Inflammatory macrophage treated with lipopolysaccharide for 4 hours (primary cell): ENCODE measurements at regions not wholly inside any gene's neighbourhood (a gene's known extent, or its start where the extent isn't known, plus 50 kb on each side); places are given as distances from the start of the nearest gene placed in this dataset.
"Not testable (repeated sequence)": the region's sequence is repeated elsewhere in the genome, so short reads cannot be mapped to it uniquely, and the experiment has no call there.

Experiments
- DNase-seq: peaks from one replicate; pipeline ENCODE4 v3.0.0-alpha.2; 2020

GRCh38 chr5:159456722-159457465, 126.6 kb upstream of the IL12B start:
- DNase-seq, result peak; percentile 90

DNA sequence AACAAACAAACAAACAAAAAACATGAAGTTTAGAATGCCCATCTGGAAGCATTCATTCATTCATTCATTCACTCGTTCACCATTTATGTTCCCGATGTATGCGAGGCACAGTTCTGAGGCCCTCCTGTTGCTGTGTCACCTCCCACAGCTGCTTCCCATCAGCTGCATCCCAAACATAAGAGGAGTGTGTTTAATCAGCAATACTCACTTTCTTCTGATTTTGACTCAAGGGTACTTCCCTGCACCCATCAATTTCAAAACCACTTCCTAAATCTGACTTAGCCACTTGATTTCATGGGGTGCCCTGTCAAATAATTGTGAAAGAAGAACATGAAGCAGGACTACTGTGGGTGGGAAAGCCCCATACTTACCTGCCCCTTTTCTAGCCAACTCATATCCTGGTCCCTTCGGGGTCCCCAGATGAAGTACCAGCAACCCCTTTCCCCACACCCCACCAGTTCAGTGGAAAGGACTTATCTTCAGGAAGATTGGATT, 128.0 kb upstream of the IL12B start:
- DNase-seq, result peak; percentile 91

- DNase-seq, result no peak
These were observed 128.9 kb upstream of the IL12B start for GRCh38 chr5:159459132-159459627.

DNA sequence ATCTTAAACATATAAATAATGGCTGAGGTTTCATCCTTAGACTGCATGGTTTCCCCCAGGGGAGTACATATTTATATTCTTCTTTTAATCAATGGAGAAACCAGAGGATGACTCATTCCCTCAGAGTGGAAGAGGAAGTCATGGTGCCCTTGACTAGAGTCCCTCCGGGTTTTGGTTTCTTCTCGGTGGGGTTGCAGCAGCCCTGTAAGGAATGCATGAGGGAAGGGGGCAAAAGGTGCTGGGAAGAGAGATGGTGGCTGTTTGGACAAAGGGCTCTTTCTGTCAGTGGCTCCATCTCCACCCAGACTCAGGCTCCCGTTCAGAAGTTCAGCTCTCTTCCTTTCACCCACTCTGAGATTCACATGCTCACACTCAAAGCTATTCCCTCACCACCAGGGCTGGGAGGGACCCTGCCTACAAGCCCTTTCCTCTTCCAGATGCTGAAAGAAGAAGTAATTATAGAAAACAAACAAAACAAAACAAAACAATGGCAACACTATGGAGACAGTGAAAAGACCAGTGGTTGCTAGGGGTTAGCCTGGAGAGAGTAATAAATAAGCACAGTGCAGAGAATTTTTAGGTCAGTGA, 129.8 kb upstream of the IL12B start:
- peak; percentile 88 for DNase-seq

- peak; percentile 19 for DNase-seq
These were observed 133.5 kb upstream of the IL12B start for GRCh38 chr5:159463590-159464321.

DNA sequence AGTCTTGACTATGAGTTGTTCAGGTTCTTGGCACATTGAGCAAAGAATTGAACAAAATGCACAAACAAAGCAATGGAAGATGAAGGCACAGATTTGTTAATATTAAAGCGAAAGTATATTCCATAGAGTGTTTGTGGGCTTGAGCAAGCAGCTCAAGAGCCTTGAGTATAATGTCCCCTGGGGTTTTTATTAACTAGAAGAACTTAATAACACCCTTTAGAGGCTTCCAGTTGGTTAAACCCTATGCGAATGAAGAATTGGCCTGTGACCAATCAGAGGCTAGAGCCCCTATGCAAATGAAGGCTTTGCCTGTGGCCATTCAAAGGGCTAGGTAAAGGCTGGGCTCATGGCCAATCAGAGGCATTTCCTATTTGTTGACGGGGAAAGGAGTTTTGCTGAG, 135.3 kb upstream of the IL12B start:
- no peak for DNase-seq

DNA sequence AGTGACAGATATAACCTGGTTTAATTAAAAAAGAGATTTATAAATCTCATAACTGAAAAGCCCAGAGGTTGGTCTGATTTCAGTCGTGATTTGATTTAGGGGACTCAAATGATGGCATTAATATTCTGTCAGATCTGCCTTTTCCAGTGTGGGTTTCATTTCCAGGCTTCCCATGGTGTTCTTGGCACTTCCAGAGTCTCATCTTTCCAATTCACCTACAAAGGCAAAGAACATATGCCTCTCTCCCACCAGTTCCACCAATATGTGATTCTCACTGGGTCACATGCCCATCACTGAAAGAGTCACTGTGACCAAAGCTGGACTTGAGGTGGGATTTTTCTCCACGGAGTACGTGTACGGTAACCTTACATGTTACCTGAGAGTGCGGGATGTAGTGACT, 137.4 kb upstream of the IL12B start:
- no peak for DNase-seq

GRCh38 chr5:159469496-159470372, 139.4 kb upstream of the IL12B start:
- DNase-seq, result no peak

- DNase-seq, result no peak
These were observed 141.6 kb upstream of the IL12B start for GRCh38 chr5:159471904-159472303.

- DNase-seq, result no peak
These were observed 144.7 kb upstream of the IL12B start for GRCh38 chr5:159475026-159475425.

GRCh38 chr5:159478950-159479349, 148.7 kb upstream of the IL12B start:
- no peak for DNase-seq

DNA sequence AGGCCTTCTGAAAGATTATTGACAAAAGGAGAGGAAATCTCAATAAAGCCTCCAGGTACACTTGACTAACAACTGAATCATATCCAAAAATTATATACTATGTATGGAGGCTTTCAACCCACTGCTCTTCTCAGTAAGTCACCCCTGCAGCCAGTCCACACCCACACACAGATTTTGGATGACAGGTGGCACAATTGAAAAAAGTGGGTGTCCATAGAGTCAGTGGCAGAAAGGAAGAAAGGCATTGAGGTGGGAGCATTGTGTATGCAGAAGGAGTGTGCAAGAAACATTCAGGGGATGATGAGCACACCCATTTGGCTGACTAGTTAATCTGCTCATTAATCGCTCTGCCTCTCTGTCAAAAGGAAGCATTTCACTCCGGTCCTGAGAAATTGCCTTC, 150.6 kb upstream of the IL12B start:
- no peak for DNase-seq

GRCh38 chr5:159481751-159482150, 151.5 kb upstream of the IL12B start:
- DNase-seq, result no peak

GRCh38 chr5:159486836-159487235, 156.5 kb upstream of the IL12B start:
- DNase-seq, result no peak

DNA sequence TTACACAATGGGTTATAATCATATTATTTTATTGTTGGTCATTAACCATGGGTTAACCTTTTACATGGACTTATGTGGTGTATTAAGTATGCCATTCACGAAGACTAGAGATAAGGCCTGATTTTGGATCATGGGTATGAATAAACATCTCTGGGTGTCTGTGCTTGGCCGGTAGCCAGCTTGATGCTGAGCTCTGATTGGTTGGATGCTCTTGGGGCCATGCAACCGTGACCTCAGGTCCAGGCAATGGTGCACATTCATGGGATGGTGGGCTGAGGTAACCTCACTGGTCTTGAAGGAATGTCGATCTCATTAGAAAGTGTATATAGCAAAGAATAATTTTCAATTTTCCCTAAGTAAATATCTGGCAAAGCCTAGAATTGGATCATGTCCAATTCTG, 158.2 kb upstream of the IL12B start:
- no peak for DNase-seq

DNA sequence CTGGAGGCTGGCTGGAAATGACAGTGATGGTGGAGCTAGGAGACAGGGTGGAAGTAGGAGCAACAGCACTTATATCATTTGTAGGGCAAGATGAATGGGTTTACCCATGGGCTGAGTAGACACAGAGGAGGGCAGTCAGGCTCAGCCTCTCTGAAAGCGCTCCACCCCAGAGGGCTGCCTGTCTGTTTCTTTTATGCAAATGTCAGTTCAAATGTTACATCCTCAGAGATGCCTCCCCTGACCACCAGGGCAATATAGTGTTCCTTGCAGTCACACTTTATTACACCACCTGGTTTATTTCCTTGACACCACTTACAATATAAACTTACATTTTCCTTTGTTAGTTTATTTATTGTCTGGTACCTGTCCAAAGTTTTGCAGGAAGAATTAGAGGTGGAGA, 159.5 kb upstream of the IL12B start:
- no peak for DNase-seq

- no peak for DNase-seq
These were observed 160.2 kb upstream of the IL12B start for GRCh38 chr5:159490507-159490906.

GRCh38 chr5:159493696-159494095, 163.4 kb upstream of the IL12B start:
- DNase-seq, result no peak

DNA sequence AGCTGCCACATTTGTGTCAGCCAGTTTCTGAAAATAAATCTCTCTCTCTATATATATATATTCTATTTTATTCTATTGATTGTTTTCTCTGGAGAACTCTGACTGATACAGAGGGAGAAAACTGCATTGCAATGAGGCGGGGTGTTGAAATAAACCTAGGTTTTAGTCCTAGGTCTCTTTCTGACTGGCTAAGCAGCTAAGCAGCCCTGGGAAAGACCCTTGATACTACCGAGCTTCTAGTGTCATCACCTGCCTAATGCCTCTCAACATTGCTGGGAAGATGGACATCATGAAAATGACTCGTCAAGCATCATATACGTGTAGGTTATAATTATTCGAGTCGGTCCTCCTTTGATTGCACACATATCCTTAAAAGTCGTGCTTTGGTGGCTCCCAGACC, 166.5 kb upstream of the IL12B start:
- DNase-seq, result no peak

DNA sequence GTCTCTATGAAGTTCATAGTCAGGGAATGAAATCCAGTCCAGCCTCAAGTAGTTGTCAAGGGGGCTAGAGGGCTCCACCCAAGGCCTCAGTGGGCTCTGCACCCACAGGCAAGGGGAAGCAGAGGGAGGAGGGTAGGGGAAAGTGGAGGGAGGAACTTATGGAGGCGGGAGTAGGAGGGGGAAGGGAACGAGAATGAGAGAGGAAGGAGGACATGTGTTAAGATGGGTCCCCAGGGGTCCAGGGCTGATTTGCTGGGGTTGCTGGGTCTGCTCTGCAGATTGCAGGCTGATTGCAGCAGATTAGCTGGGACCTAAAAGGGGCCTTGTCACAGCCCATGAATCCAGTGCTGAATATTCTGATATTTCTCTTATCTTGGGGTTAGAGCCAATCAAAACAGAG, 166.9 kb upstream of the IL12B start:
- no peak for DNase-seq

DNA sequence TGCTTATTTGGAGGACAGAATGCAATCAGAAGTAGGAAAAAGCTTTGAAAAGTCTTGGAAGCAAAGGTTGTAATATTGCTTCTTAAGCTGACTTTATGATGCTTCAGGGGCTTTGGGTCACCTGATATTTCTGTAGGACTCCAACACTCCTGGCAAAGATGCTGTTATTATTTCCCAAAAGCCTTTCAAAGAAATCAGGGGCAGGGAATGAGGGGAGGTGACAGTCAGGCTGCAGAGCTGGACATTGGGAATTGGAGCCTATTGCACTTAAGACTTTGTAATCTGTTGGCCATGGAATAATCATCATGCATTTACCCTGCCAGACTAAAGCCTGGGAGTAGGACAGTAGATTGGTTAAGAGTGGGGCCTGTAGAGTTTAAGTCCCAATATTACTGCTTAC, 168.3 kb upstream of the IL12B start:
- no peak for DNase-seq

DNA sequence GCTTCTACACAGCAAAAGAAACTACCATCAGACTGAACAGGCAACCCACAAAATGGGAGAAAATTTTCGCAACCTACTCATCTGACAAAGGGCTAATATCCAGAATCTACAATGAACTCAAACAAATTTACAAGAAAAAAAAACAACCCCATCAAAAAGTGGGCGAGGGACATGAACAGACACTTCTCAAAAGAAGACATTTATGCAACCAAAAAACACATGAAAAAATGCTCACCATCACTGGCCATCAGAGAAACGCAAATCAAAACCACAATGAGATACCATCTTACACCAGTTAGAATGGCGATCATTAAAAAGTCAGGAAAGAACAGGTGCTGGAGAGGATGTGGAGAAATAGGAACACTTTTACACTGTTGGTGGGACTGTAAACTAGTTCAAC, 171.8 kb upstream of the IL12B start:
- not testable (repeated sequence) for DNase-seq

DNA sequence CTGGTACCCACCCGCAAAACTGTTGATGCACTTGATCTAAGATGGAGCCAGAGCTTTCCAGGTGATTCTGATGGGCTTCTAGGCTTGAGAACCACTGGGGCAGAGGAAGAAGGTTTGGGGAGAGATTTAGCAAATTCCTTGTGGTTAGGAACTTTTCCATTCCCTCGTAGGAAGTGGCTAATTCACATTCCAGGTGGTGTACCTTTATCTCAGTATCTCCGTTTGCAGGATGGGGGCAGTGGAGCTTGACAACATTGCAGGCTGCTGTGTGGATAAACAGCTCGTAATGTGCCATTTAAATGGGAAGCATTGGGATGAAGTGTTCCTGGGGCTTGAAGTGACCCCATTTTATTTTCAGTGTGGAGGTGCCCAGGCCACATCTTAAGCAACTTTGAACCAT, 172.9 kb upstream of the IL12B start:
- no peak for DNase-seq
